Epidermal melanocyte (primary cell): ENCODE measurements at regions not wholly inside any gene's neighbourhood (a gene's known extent, or its start where the extent isn't known, plus 50 kb on each side); places are given as distances from the start of the nearest gene placed in this dataset.
"Not testable (repeated sequence)": the region's sequence is repeated elsewhere in the genome, so short reads cannot be mapped to it uniquely, and the experiment has no call there.

Experiments
- DNase-seq: peaks from one replicate; pipeline ENCODE4 v3.0.0; 2011; ENCODE audit warnings: low spot score; ENCODE audit not compliant: insufficient read length

DNA sequence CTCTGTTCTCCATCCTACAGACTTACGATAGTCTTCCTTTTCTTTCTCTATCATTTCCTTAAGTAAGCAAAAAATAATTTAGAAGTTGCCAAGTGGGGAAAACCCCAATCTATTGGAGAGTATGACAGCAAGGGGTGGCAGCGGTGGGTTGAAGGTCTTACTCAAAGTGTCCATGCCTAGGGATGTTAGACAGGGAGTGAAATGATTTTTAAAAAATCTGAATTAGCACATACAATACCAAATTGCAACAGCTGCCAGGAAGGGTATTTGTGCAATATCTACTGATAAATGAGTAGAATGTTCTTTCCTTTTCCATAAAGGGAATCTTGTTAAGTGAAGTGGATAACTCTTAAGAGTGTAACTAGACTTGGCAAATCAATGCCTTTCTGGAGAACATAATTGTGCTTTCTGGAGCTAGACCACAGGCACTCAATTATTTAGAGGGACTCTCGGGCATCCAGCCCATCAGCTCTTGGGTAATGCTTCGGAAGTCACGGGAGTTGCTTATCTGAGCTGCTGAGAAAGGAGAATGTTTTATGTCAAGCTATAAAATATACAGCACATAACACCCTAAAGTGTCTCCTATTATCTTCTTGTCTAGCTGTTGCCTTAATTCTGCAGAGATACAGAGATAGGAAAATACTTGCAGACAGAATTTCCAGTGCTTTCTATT, 151.5 kb downstream of the KCNJ2 start:
- no peak for DNase-seq

DNA sequence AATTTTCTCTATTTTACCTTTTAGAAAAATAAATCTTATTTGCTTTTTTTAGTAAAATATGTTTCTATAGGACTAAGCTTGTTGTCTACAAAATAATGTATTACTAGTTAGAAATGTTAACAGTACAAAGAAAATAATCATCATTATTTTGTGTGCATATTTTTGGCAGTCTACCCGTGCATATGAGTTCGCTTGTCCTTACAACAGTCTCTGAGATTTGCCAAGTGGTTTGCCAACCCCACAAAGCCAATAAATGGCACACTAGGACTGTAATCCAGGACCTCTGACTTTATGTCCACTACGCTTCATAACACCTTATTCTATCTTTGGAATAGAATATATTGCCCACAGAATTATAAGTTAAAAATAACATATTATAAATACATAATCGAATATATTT, 152.0 kb downstream of the KCNJ2 start:
- DNase-seq = no peak

DNA sequence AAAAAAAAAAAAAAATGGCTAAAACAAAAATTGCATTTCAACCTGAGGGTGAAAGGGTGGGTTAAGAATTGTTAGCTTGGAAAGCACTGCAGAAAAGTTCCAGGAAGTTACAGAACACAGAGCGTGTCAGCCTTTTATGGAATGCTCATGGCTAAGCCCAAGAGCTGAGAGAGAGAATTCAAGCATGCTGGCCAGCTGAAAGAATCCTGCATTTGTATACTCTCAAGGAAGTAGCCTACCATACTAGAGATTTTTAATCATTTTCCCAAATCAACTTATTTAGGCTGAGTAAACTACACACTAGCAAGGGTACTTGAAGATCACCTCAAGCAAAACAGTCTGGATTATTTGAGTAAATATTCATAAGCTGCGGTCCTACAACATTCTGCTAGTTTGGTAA, 153.9 kb downstream of the KCNJ2 start:
- DNase-seq = no peak

DNA sequence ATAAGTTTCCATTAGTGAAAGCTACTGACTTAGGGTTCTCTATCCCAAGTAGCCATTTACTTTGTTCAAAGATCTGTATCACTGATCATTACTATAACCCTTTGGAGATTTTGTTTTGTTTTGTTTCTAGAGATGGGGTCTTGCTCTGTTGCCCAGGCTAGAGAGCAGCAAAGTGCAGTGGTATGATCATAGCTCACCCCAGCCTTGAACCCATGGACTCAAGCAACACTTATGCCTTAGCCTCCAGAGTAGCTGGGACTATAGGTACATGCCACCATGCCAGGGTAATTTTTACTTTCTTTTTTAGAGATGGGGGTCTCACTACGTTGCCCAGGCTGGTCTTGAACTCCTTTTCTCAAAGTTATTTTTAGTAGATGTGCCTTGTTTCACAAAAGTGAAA, 154.7 kb downstream of the KCNJ2 start:
- no peak for DNase-seq

DNA sequence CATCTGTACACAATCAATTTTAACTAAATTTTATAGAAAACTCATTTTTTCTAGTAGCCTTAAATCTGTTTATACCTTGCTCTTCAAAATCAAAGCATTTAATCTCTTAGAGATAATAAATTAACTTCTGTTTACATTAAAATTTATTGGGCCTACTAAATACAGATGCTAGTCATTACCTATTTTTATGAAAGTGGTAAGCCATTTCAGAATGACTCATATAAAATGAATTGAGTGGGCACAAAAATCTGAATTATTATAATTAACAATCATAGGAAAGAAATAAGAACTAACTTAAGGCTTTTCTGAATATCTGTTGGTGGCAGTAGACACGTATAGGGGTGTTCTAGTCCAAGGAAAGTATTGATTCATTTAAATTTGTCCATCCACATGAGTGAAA, 157.9 kb downstream of the KCNJ2 start:
- no peak for DNase-seq

DNA sequence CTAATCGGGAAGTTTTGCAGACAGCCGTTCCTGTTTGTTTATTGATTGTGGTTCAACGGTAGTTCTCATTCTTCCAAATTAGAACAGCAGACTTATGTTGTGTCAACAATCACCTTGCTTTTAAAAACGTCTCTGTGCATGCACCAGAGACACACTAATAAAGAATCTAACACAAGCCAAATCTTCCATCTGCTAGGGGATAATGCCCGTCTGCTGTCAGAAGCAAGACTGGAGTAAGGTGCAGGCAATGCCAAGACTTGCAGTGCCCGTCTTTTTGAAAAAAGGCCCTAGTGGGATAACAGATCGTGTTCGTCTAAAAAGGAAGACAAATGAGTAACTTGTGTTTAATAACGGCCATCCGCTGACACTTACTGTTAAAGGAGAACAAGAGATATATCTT, 158.4 kb downstream of the KCNJ2 start:
- DNase-seq = no peak

DNA sequence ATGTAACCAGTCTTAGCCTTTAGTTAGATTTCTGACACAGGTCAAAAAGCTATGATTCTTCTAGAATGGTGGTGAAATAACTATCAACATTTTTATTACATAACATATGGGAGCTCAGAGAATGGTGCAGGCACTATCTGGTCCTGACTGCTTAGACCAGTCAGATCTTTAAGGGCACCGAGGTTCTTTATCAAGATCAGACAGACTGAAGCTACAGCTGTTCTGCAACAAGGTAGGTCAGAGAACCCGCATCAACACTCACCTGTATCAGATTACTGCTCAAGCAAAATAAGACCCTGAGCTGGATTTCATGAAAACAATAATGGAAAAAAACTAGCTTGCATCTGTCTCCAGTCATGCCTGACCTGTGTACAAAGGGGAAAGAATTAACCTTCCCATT, 160.4 kb downstream of the KCNJ2 start:
- DNase-seq = no peak

DNA sequence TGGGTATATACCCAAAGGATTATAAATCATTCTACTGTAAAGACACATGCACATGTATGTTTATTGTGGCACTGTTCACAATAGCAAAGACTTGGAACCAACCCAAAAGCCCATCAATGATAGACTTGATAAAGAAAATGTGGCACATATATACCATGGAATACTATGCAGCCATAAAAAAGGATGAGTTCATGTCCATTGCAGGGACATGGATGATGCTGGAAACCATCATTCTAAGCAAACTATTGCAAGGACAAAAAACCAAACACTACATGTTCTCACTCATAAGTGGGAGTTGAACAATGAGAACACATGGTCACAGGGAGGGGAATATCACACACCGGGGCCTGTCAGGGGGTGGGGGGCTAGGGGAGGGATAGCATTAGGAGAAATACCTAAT, 161.7 kb downstream of the KCNJ2 start:
- not testable (repeated sequence) for DNase-seq

DNA sequence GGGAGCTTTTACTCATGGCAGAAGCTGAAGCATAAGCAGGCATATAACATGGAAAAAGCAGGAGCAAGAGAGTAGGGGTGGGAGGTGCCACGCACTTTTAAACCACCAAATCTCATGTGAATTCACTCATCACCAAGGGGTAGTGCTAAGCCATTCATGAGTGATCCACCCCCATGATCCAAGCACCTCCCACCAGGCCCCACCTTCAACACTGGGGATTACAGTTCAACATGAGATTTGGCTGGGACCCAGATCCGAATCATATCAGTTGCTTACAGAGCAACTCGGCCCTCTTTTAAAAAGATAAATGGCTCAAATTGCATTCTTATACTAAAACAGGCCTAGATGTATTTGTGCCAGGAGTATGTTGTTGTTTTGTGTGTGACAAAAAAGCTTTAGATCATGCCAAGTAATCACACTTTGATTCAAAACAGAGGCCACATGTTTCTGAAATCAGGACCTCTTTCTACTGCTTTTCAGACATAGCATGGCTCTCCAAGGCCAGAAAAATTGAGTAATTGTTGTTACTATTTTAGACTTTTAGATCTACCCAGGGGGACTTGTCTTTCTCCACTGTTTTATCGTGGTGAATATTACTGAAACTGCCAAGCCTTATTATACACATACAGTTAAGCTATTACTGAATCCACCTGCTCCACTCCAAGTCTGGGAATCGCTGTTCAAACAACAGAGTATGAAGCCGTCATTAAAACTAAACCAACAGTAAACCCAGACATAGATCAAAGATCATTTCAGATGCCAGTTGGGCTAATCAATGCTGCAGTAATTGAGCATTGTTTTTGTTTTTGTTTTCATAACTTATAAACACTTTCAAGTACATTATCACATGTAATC, 163.3 kb downstream of the KCNJ2 start:
- DNase-seq = no peak

DNA sequence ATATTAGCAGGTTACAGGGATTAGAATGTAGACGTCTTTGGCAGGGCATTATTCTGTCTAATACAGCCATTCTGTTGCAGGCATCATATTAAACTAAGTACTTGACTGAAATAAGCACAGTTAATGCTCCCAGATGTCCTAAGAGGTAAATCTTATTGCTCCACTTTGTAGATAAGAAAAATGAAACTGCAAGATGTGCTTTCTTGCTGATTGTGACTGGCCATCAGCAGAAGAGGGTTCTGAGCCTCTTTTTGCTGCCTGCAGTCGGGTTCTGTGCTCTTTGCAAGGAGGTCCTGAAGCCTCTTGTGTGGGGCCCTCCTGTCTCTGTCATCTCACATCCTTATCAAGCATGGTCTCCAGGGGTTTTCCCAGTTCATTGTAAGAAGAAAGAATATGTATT, 167.1 kb downstream of the KCNJ2 start:
- no peak for DNase-seq

DNA sequence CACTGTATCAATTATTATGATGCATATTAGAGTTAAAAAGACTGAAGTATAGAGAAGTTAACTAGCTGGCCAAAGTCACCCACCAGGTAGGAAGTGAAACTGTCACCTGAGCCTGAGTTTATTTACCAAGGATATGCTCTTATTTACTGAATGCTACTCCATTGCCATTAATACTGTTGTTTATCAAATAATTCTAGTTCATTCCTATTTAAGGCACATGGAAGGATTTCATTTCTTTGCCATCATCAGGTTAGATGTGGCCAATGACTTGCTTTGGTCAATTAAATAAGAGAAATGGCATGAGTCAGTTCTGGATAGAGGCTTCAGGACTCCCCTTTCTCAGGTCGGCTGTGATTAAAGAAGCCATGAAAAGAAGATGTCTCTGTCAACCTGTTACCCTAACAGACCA, 169.6 kb downstream of the KCNJ2 start:
- DNase-seq = no peak

DNA sequence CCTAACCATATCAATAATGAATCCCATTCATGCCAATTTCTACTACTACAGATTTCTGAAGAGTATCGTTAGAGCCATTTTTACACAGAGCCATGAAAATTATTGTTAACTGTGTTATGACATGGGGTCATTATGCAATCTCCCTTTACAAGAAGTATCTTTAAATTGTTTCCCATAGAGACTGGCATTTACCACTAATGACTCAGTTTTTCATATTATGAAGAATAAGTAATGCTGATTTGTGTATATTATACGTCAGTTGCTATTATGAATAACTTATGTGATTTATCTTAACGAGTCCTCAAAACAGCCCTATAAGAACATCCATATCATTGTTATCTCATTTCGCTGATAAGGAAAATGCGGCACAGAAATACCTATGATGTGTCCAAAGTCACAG, 173.8 kb downstream of the KCNJ2 start:
- DNase-seq = no peak

DNA sequence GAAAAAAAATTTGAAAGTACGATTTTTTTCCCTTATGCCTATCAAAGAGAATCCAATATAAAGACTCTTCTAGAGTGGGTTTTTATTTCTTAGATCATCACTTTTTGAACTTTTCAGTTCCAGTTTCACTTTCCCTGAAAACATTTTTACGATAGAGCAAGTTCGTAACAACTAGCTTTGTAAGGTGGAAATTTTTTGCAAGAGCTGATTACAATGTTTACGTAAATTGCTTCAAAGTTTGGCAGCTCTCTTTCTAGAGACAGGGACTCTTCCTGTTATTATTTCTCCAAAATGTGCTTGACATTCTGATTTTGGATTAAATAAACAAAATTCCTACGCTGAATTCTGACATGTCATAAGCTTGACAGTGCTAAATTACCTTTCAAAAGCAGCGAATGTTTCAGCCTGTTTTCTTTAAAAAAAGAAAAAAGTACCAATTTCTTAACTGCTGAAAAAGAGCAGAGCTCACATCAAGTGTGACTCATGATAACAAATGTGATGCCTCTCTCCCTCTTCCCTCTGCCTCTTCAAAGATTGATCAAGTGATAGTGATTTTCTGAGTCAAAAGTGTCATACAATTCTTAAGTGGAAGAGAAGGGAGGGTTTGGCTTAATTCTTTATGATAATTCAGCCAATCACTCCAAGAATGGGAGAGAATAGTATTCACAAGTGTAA, 175.2 kb downstream of the KCNJ2 start:
- DNase-seq = no peak

DNA sequence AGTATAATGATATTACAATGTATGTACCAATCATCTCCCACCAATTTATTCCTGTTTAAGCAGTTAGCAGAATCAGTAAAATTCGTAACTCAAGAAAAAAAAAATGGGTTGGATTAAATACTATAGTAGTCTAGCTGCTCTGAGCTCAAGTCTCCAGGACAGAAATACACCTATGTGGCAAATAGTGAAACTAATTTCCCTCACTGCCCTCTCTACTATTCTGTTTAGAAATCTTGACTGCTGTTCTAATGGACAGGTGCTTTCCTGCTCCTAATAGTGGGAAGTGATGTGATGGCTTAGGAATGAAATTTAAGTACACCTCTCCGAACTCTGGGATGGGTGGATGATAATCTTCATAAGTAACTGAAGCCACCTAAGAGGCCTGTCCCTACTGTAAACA, 175.7 kb downstream of the KCNJ2 start:
- DNase-seq = no peak

DNA sequence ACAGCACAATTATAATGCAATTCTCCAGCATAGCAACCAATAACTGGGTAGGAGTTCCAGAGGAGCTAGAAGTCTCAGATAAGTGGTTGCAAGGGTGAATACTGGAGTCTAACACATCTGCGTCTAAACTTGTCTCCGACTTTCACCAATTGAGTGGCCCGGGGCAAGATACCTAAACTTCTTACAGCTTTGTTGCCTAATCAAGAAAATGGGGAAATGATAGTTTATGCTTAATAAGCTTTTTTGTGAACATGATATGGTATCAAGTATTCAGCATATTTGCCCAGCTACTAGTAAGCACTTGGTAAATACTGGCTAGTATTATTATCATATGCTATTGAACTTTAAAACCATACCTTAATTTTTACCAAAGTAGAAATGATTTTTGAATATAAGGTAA, 183.5 kb downstream of the KCNJ2 start:
- no peak for DNase-seq

DNA sequence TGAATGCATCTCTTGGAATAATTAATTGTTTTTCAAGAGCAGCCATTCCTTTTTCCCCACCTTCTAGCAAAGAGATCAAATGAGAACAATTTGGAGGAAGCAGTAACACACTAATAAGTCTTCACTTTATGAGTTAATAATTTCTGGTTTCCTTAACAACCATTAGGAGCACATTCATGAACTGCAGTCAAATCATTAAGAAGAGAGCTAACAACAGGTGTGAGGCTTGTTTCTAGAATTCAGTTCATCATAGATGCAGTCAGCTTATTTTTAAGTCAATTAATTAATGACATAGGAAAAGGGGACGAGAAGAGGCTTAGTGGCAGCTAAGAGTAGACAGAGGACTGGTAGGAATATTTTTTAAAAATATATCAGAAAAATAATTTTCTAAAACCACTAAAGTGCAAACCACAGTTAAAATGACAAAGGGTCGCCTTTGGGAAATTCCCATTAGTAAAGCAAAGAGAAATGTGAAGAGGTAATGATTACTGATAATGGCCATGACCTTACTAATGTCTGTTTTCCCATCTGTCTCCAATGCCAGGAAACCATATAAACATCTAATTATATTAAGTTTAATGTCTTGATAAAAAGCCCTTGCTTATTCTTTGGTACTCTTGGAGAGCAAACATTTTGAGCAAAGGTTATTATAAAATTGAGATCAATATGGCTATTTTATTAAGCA, 184.2 kb downstream of the KCNJ2 start:
- DNase-seq = no peak

DNA sequence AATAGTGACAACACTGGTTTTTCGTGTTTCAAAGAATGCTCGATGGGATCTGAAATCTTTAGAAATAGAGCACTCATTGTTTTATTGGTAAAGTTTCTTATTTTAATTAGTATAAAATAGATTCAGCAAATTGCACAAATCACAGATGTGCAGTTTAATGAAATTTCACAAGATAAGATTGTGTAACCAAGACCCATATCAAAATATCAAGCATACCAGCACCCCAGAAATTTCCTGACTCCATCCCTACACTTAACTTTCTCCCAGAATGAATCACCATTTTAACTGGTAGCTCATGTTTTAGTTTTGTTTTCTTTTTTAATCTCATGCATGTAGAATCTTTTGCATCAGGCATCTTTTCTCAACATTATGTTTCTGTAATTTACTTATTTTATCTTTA, 185.9 kb downstream of the KCNJ2 start:
- DNase-seq = no peak

DNA sequence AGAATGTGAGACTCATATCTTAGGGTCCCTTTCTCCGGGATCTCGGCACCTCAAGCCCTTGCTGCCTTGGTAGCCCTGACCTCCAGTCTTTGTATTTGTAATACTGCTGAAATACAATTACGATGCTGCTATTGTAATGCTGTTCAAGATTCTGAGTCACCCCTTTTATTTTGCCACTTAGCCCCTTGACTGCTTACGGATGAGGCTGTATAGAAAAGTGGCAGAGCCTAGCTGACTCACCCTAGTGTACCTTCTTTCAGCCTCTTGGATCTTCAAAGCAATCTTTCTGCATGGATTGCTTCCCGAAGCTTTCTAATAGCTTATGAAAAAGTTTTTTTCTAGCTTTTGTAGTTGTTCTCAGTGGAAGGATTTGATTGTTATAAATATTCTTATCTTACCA, 187.9 kb downstream of the KCNJ2 start:
- DNase-seq = no peak

DNA sequence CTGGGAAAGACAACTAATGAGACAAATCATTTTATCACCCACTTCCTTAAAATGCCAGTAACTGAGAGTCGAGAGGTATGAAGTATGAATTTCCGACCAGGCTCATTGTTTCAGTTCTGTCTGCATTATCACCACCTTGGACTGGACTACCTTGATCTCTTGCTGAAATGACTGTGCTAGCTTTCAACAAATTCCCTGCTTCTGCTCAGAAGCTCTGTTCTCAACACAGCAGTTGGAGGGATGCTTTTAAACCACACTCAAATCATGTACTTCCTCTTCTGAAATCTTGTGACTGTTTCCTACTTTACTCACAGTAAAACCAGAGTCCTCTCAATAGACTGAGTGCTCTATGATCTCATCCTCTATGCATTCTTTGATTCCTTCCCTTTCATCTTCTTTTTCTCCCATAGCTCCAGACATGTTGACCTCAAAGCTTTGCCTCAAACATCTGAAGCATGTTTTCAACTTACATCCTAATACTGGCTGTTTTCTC, 195.8 kb downstream of the KCNJ2 start:
- no peak for DNase-seq

DNA sequence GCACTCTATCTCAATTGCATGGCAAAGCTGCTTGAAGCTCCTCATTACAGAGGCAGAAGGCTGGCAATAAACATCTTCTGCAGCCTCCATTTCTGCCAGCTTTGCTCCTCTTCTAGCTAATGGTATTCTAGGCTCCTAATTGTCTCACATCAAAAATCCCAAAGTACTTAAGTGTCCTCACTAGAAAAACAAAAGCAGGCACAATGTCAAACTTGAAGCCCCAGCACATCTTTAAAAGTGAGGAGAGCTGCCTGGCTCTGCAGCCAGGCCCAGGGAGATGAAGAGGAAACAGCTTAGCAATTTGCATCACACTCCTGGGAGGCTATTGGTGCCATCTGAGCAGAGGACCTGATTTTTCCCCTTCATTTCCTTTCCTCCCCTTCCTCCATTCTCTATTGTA, 197.1 kb downstream of the KCNJ2 start:
- DNase-seq = no peak

DNA sequence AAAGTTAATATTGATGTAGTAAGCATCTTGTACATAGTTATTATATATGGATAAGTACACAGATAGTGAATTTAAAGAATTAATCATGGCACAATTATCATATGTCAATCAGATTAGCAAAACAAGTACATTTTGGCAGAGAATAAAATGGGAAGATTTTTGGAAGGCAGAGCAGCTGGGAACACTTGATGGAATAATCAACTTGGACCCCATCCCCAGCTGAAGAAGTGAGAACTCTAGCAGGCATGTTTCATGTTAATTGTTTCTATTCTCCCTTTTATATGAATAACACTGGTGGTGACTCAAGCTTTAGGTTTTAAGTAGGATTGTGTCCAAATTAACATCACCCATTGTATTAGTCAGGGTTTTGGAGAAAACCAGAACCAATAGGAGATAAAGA, 198.7 kb downstream of the KCNJ2 start:
- DNase-seq = no peak

DNA sequence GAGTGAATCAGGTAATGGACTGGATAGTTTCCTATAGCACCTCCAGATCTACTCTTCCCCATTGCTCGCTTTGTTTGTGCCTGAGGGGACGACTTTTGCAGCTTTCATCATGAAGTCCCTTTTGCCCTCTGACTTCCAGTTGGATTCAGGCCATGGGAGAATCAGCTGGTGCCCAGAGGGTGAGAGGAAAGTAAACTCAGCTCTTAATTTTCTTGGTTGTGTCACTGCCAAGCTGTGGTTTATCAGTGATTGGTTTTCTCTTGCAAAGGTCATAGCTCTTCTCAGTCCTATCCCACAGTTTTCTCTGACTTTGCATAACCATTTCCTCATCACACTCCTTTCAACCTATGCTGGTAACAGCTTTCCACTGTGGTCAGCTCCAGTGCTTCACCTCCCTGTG, 200.1 kb downstream of the KCNJ2 start:
- DNase-seq = no peak
